ENCODE measurements at regions not wholly inside any gene's neighbourhood (a gene's known extent, or its start where the extent isn't known, plus 50 kb on each side); places are given as distances from the start of the nearest gene placed in this dataset.
"Not testable (repeated sequence)": the region's sequence is repeated elsewhere in the genome, so short reads cannot be mapped to it uniquely, and the experiment has no call there.

GRCh38 chr4:179625406-179625805 is 2183.2 kb upstream of the AGA start:
- Histone ChIP-seq H3K27ac (ENCODE audit: low read depth) (no peak overlapping the region), H3K4me1 (ENCODE audit: insufficient read depth) (no peaks in the 10 kb centered on the region), H3K36me3 (ENCODE audit: insufficient read depth) (no peaks in the 10 kb centered on the region), H3K4me3 (ENCODE audit: low read depth, low read length) (no peak overlapping the region)
- 49% methylated on average over 1 of the region's 1 CpG for WGBS
- DNase-seq (ENCODE audit: extremely low spot score): no peak

- no peak overlapping the region for H3K4me3 ChIP-seq (ENCODE audit: low read depth, low read length)
- no peaks in the 10 kb centered on the region for H3K36me3 ChIP-seq (ENCODE audit: insufficient read depth)
- H3K27ac ChIP-seq (ENCODE audit: low read depth): no peak overlapping the region
- H3K4me1 ChIP-seq (ENCODE audit: insufficient read depth): no peaks in the 10 kb centered on the region
- no peak for DNase-seq (ENCODE audit: extremely low spot score)
- WGBS: 60% methylated on average over 3 of the region's 3 CpGs
Measured at GRCh38 chr4:179626687-179627086, 2184.4 kb upstream of the AGA start.

- Histone ChIP-seq H3K4me3 (ENCODE audit: low read depth, low read length) (no peak overlapping the region), H3K36me3 (ENCODE audit: insufficient read depth) (no peaks in the 10 kb centered on the region), H3K4me1 (ENCODE audit: insufficient read depth) (no peaks in the 10 kb centered on the region), H3K27ac (ENCODE audit: low read depth) (no peak overlapping the region)
- no peak for DNase-seq (ENCODE audit: extremely low spot score)
Measured at GRCh38 chr4:179631321-179631720, 2189.1 kb upstream of the AGA start.

DNA sequence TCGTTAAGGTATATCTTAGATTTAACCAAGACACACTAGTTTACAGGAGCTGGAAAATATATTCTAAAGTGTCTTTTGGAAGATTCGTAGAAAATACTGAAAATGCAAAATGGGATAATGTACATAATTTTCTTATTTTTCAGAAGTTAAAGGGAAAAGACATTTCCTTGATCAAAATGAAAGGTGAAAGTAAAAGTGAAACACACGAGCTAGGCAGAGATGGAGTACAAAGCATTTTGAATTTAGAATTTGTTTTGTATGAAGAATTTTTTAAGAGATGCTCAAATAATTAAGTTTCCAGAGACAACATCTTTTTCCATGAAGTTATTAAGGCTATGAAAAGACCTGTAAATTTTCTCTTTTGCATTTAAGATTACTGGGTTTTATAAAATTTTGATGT is 2192.6 kb upstream of the AGA start:
- Histone ChIP-seq H3K27ac (ENCODE audit: low read depth) (no peak overlapping the region), H3K36me3 (ENCODE audit: insufficient read depth) (no peaks in the 10 kb centered on the region), H3K4me1 (ENCODE audit: insufficient read depth) (no peaks in the 10 kb centered on the region), H3K4me3 (ENCODE audit: low read depth, low read length) (no peak overlapping the region)
- WGBS: 59% methylated on average over 3 of the region's 3 CpGs
- no peak for DNase-seq (ENCODE audit: extremely low spot score)

GRCh38 chr4:179662522-179662921 is 2220.3 kb upstream of the AGA start:
- no peak for DNase-seq (ENCODE audit: extremely low spot score)
- no peaks in the 10 kb centered on the region for H3K36me3 ChIP-seq (ENCODE audit: insufficient read depth)
- H3K27ac ChIP-seq (ENCODE audit: low read depth): no peak overlapping the region
- H3K4me1 ChIP-seq (ENCODE audit: insufficient read depth): no peaks in the 10 kb centered on the region
- no peak overlapping the region for H3K4me3 ChIP-seq (ENCODE audit: low read depth, low read length)

DNA sequence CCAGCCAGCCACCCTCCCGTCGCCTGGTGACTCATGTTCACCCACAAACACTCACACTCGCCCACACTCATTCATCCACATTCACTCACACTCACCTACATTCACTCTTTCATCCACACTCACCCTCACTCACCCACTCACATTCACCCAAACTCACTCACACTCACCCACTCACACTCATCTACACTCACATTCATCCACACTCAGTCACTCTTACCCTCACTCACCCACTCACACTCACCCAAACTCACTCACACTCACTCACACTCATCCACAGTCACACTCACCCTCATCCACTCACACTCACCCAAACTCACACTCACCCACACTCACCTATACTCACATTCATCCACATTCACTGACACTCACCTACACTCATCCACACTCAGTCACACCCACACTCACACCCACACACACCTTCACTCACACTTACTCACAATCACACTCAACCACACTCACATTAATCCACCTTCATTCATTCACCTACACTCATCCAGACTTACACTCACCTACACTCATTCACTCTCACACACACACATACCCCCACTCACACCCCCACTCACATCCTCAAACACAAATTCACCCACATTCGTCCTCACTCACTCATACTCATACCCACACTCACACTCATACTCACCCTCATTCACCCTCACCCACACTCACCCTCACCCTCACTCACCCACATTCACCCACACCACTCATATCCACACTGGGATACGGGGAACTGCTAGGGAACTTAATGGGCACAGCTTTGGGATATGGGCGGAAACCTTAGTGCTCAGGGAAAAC is 2221.6 kb upstream of the AGA start:
- Histone ChIP-seq H3K27ac (ENCODE audit: low read depth) (no peak overlapping the region), H3K36me3 (ENCODE audit: insufficient read depth) (no peaks in the 10 kb centered on the region), H3K4me3 (ENCODE audit: low read depth, low read length) (no peak overlapping the region), H3K4me1 (ENCODE audit: insufficient read depth) (no peaks in the 10 kb centered on the region)
- 91% methylated on average over 6 of the region's 6 CpGs for WGBS
- DNase-seq (ENCODE audit: extremely low spot score): no peak

DNA sequence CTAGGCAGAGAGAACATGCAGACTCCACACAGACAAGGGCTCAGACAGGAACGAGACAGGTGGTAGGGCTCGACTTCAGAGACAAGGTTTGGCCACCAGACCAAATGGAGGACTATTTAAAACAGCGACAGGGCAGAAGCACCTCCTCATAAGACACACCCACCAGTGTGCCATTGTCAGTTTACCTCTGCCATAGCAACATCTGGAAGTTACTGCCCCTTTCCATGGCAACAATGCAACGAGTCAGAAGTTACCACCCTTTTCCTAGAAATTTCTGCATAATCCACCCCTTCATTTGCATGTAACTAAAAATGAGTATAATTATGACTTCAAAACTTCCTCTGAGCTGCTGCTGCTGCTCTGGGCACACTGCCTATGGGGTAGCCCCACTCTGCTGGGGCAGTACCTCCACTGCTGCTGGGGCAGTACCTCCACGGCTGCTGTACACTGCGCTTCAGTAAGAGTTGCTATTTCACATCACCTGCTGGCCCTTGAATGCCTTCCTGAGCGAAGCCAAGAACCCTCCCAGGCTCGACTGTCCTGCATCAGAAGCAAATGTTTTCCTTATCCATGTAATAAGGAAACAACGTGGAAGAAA is 2222.3 kb upstream of the AGA start:
- Histone ChIP-seq H3K4me3 (ENCODE audit: low read depth, low read length) (no peak overlapping the region), H3K4me1 (ENCODE audit: insufficient read depth) (no peaks in the 10 kb centered on the region), H3K36me3 (ENCODE audit: insufficient read depth) (no peaks in the 10 kb centered on the region), H3K27ac (ENCODE audit: low read depth) (no peak overlapping the region)
- 87% methylated on average over 9 of the region's 9 CpGs for WGBS
- DNase-seq (ENCODE audit: extremely low spot score): no peak

DNA sequence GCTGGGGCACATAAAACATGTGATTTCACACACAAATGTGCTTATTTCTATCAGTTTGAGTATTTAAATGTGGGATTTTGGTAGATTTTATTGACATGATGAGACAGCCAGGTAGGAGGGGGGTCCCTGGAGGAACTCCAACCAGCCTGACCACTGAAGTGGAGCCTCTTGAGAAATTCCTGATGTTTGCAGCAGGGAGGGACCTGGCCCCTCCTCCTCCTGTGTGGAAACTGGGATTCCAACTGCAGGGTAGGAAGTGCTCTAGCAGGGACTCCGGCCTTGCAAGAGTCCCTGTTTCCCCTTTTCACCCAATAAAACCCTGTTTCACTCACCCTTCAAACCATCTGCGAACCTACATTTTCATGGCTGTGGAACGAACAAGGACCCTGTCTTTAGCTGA is 2224.0 kb upstream of the AGA start:
- DNase-seq (ENCODE audit: extremely low spot score): no peak
- no peak overlapping the region for H3K4me3 ChIP-seq (ENCODE audit: low read depth, low read length)
- H3K4me1 ChIP-seq (ENCODE audit: insufficient read depth): no peaks in the 10 kb centered on the region
- H3K27ac ChIP-seq (ENCODE audit: low read depth): no peak overlapping the region
- WGBS: 53% methylated on average over 3 of the region's 3 CpGs
- H3K36me3 ChIP-seq (ENCODE audit: insufficient read depth): no peaks in the 10 kb centered on the region

DNA sequence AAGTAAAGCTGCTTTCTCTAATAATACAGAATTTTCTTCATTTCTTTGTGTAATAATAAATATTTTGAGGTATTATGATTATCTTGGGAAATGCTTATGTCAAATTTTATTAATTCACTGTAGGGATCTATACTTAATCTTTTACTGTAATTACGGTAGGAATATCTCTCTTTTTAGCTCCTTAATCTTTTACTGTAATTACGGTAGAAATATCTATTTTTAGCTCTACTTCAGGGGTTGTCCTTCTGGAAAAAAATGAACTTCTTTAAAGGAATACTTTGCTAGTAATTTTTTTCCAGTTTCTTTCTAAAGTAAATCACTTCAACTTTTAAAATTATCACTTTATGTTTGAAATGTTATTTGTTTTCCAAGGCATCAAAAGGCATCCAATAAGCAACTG is 2229.4 kb upstream of the AGA start:
- DNase-seq (ENCODE audit: extremely low spot score): no peak
- H3K27ac ChIP-seq (ENCODE audit: low read depth): no peak overlapping the region
- no peaks in the 10 kb centered on the region for H3K4me1 ChIP-seq (ENCODE audit: insufficient read depth)
- 55% methylated on average over 2 of the region's 2 CpGs for WGBS
- no peaks in the 10 kb centered on the region for H3K36me3 ChIP-seq (ENCODE audit: insufficient read depth)
- no peak overlapping the region for H3K4me3 ChIP-seq (ENCODE audit: low read depth, low read length)

DNA sequence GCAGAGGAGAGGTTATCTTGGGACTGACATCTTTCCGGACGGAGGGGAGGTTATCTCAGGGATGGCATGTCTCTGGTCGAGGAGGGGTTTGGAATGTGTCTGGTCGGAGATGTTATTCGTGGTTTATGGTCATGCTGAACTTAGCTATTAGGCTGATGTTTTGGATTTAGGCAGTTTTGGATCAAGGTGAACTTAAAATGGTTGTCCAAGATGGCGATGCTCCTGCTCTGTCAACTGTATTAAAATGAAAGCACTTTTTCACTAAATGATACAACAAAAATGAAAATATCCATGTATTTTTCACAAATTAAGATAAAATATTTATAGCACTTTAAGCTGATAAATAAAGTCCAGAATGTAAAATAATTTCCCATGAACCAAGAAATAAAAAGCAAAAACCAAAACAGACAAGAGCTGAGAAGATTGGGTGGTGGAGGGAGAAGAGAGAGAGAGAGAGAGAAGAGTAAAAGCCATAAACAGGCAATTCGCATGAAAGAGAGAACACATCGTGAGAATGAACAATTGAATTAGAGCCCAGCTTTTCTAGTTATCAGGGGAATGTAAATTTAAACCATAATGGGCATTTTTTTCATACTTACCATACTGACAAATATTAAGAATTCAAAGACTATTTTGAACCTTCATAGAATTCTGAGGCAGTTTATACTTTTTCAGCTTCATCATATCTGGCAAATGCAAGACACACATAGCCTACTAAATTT is 2236.0 kb upstream of the AGA start:
- 76% methylated on average over 8 of the region's 8 CpGs for WGBS
- H3K27ac ChIP-seq (ENCODE audit: low read depth): no peak overlapping the region

GRCh38 chr4:179683661-179684060 is 2241.4 kb upstream of the AGA start:
- not testable (repeated sequence) for H3K36me3 ChIP-seq (ENCODE audit: insufficient read depth); H3K27ac ChIP-seq (ENCODE audit: low read depth); H3K4me3 ChIP-seq (ENCODE audit: low read depth, low read length); DNase-seq (ENCODE audit: extremely low spot score); H3K4me1 ChIP-seq (ENCODE audit: insufficient read depth)
- 85% methylated on average over 4 of the region's 4 CpGs for WGBS

More for the DNA sequence above, 2236.0 kb upstream of the AGA start:
- no peaks in the 10 kb centered on the region for H3K4me1 ChIP-seq (ENCODE audit: insufficient read depth)
- H3K36me3 ChIP-seq (ENCODE audit: insufficient read depth): no peaks in the 10 kb centered on the region
- no peak overlapping the region for H3K4me3 ChIP-seq (ENCODE audit: low read depth, low read length)
- no peak for DNase-seq (ENCODE audit: extremely low spot score)

DNA sequence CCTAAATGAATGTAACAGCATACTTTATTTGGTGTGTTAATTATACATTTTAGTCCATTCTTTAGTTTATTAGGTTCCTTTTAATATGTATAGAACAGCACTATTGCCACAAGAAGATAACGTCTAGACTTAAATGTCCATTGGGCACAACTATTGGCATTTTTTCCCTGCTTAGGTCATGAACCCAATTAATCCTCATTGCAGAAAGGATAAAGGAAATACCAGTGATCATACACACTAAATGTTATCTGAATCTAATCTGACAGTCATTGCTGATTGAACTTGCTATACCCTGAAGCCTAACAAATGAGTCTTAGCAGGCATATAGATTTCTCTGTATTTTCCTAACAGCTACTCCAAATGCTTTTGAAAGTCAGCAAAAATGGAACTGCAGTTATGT is 2250.0 kb upstream of the AGA start:
- WGBS: 30% methylated on average over 1 of the region's 1 CpG
- H3K36me3 ChIP-seq (ENCODE audit: insufficient read depth): no peaks in the 10 kb centered on the region

GRCh38 chr4:179695175-179695574 is 2252.9 kb upstream of the AGA start:
- no peak for DNase-seq (ENCODE audit: extremely low spot score)
- WGBS: 86% methylated on average over 5 of the region's 5 CpGs
- no peak overlapping the region for H3K27ac ChIP-seq (ENCODE audit: low read depth)
- H3K4me3 ChIP-seq (ENCODE audit: low read depth, low read length): no peak overlapping the region
- H3K36me3 ChIP-seq (ENCODE audit: insufficient read depth): no peaks in the 10 kb centered on the region
- no peaks in the 10 kb centered on the region for H3K4me1 ChIP-seq (ENCODE audit: insufficient read depth)

More for the DNA sequence above, 2250.0 kb upstream of the AGA start:
- Histone ChIP-seq H3K27ac (ENCODE audit: low read depth) (no peak overlapping the region), H3K4me1 (ENCODE audit: insufficient read depth) (no peaks in the 10 kb centered on the region), H3K4me3 (ENCODE audit: low read depth, low read length) (no peak overlapping the region)
- DNase-seq (ENCODE audit: extremely low spot score): no peak

GRCh38 chr4:179698321-179698720 is 2256.1 kb upstream of the AGA start:
- DNase-seq (ENCODE audit: extremely low spot score): no peak
- Histone ChIP-seq H3K4me1 (ENCODE audit: insufficient read depth) (no peaks in the 10 kb centered on the region), H3K4me3 (ENCODE audit: low read depth, low read length) (no peak overlapping the region), H3K36me3 (ENCODE audit: insufficient read depth) (no peaks in the 10 kb centered on the region), H3K27ac (ENCODE audit: low read depth) (no peak overlapping the region)
- 89% methylated on average over 5 of the region's 5 CpGs for WGBS
